Keratinocyte (primary cell): ENCODE measurements at regions not wholly inside any gene's neighbourhood (a gene's known extent, or its start where the extent isn't known, plus 50 kb on each side); places are given as distances from the start of the nearest gene placed in this dataset.

Experiments used
- DNase-seq: peaks from one replicate; pipeline ENCODE4 v3.0.0-alpha.2; 2011; ENCODE audit warnings: low read depth, missing footprints, low spot score
- FAIRE-seq: peaks from 2 replicates; lab custom pipeline; 2011; peaks lifted over from hg19 to GRCh38; lab: Jason Lieb, UNC
- H2AFZ ChIP-seq: 2 replicates; pipeline ENCODE4 v1.6.0; 2012; ENCODE audit warnings: low read length, control low read depth, inconsistent platforms; ENCODE audit not compliant: control insufficient read depth
- H3K27ac ChIP-seq: 2 replicates; pipeline ENCODE4 v1.5.1; 2011; ENCODE audit warnings: low read length; ENCODE audit not compliant: control insufficient read depth, insufficient read depth
- H3K27me3 ChIP-seq: 3 replicates; pipeline ENCODE4 v1.6.0; 2011; ENCODE audit warnings: low read length; ENCODE audit not compliant: control insufficient read depth, insufficient read depth; ENCODE audit errors: extremely low read depth
- H3K36me3 ChIP-seq, 2 experiments: 2 replicates in 1 of 2; 3 replicates in 1 of 2; pipeline ENCODE4 v1.5.1; 2011; ENCODE audit warnings: low read length in 2 of 2, mild to moderate bottlenecking in 1 of 2; ENCODE audit not compliant: control insufficient read depth in 2 of 2, insufficient read depth in 2 of 2; ENCODE audit errors: extremely low read depth in 1 of 2
- H3K4me1 ChIP-seq: 3 replicates; pipeline ENCODE4 v1.5.1; 2011; ENCODE audit warnings: low read length; ENCODE audit not compliant: control insufficient read depth, insufficient read depth; ENCODE audit errors: extremely low read depth
- H3K4me2 ChIP-seq: 3 replicates; pipeline ENCODE4 v1.6.0; 2011; ENCODE audit warnings: low read depth, low read length; ENCODE audit not compliant: control insufficient read depth, insufficient read depth; ENCODE audit errors: extremely low read depth
- H3K4me3 ChIP-seq, 3 experiments: fragments of 200-600 bp in 1 of 3; sonication (generic) in 1 of 3; 2 replicates in 2 of 3; 3 replicates in 1 of 3; pipeline ENCODE4 v1.5.1; 2011 to 2016; ENCODE audit warnings: low read length in 3 of 3, mild to moderate bottlenecking in 3 of 3, control low read depth in 2 of 3, inconsistent platforms in 1 of 3, low read depth in 1 of 3, mixed read lengths in 1 of 3, mixed run types in 1 of 3, moderate library complexity in 1 of 3; ENCODE audit not compliant: control insufficient read depth in 2 of 3, insufficient read depth in 2 of 3; ENCODE audit errors: extremely low read depth in 1 of 3
- H3K79me2 ChIP-seq: 2 replicates; pipeline ENCODE4 v1.6.0; 2012; ENCODE audit warnings: low read length; ENCODE audit not compliant: control insufficient read depth, insufficient read depth
- H3K9ac ChIP-seq: 3 replicates; pipeline ENCODE4 v1.6.0; 2011; ENCODE audit warnings: low read length; ENCODE audit not compliant: control insufficient read depth, insufficient read depth; ENCODE audit errors: extremely low read depth
- H3K9me1 ChIP-seq: 3 replicates; pipeline ENCODE4 v1.6.0; 2011; ENCODE audit warnings: low read length; ENCODE audit not compliant: control insufficient read depth, insufficient read depth; ENCODE audit errors: extremely low read depth
- H3K9me3 ChIP-seq: 2 replicates; pipeline ENCODE4 v1.5.1; 2012; ENCODE audit warnings: low read depth, low read length; ENCODE audit not compliant: control insufficient read depth
- H4K20me1 ChIP-seq: 3 replicates; pipeline ENCODE4 v1.6.0; 2011; ENCODE audit warnings: low read length; ENCODE audit not compliant: control insufficient read depth, insufficient read depth; ENCODE audit errors: extremely low read depth
- CTCF ChIP-seq, 3 experiments: IDR thresholded peaks in 1 of 3; conservative IDR thresholded peaks in 1 of 3; optimal IDR thresholded peaks in 1 of 3; 2 replicates in 2 of 3; 3 replicates in 1 of 3; pipeline versions ENCODE3 to v1.5.1; 2011; ENCODE audit warnings: low read length in 3 of 3, mild to moderate bottlenecking in 3 of 3, moderate library complexity in 2 of 3, control low read depth in 1 of 3, inconsistent platforms in 1 of 3; ENCODE audit not compliant: insufficient read depth in 2 of 3; ENCODE audit errors: extremely low read depth in 1 of 3
- EZH2 ChIP-seq: IDR thresholded peaks from one replicate; pipeline ENCODE4 v1.6.1; 2012; ENCODE audit warnings: inconsistent platforms, mild to moderate bottlenecking, low read length, moderate library complexity
- dilution Hi-C: fragments of 300-500 bp; cut with MboI; formaldehyde crosslinking; loops from one replicate; pipeline ENCODE4 v1.7.0; 2020; ENCODE audit warnings: low sequenced_read_pairs; ENCODE audit not compliant: extremely low pct_ligation_motif_present

DNA sequence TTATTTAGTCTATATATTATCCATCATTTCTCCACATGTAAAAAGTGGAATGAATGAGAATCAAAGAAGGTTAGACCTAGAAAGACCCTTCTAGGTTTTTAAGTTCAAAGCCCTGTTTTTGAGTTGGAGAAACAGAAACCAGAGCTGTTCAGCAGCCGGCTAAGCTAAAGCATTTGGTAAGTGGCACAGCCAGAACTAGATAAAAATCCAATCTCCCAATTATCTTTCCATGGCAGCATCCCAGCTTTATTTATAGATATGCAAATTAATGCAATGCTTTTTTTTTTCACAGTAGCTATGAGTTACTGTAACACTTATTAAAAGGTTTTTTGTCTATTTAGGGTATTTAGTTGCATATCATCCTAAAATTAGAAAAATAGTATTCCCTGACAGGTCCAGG lies 85.1 kb downstream of the NIBAN1 start:
- H3K9me3 ChIP-seq, result no peaks in the 10 kb centered on the region
- no peak for DNase-seq
- FAIRE-seq, result no peak
- H3K9me1 ChIP-seq, result no peaks in the 10 kb centered on the region
- no peaks in the 10 kb centered on the region for H3K36me3 ChIP-seq
- H3K4me2 ChIP-seq, result no peak overlapping the region
- H3K27me3 ChIP-seq, result no peaks in the 10 kb centered on the region
- peaks cover 38% of the 10 kb centered on the region for H3K4me1 ChIP-seq
- TF ChIP-seq CTCF (optimal IDR thresholded peaks at IDR 0.05 in 1 of 3, IDR thresholded peaks at IDR 0.05 in 1 of 3, conservative IDR thresholded peaks at IDR 0.05 in 1 of 3; ENCODE audit: extremely low read depth in 1 of 3, insufficient read depth in 2 of 3, low read length in 3 of 3), result no peak
- no peak for TF ChIP-seq EZH2
- dilution Hi-C loops, result no loop called here
- no peak overlapping the region for H2AFZ ChIP-seq
- no peak overlapping the region for H3K9ac ChIP-seq
- H3K4me3 ChIP-seq, result no peak overlapping the region
- no peaks in the 10 kb centered on the region for H3K79me2 ChIP-seq
- no peaks in the 10 kb centered on the region for H4K20me1 ChIP-seq
- no peak overlapping the region for H3K27ac ChIP-seq

- no peak for TF ChIP-seq EZH2
- TF ChIP-seq CTCF (optimal IDR thresholded peaks at IDR 0.05 in 1 of 3, IDR thresholded peaks at IDR 0.05 in 1 of 3, conservative IDR thresholded peaks at IDR 0.05 in 1 of 3; ENCODE audit: extremely low read depth in 1 of 3, insufficient read depth in 2 of 3, low read length in 3 of 3), result no peak
- no peak overlapping the region for H3K4me3 ChIP-seq
- no peak overlapping the region for H3K27ac ChIP-seq
- H3K4me1 ChIP-seq, result peaks cover 38% of the 10 kb centered on the region
- no peaks in the 10 kb centered on the region for H3K36me3 ChIP-seq
- H3K4me2 ChIP-seq, result no peak overlapping the region
- no peak for DNase-seq
- no peaks in the 10 kb centered on the region for H3K27me3 ChIP-seq
- no peaks in the 10 kb centered on the region for H3K9me1 ChIP-seq
- dilution Hi-C loops, result no loop called here
- H3K9me3 ChIP-seq, result no peaks in the 10 kb centered on the region
- H4K20me1 ChIP-seq, result no peaks in the 10 kb centered on the region
- H3K9ac ChIP-seq, result no peak overlapping the region
- FAIRE-seq, result no peak
- H3K79me2 ChIP-seq, result no peaks in the 10 kb centered on the region
- no peak overlapping the region for H2AFZ ChIP-seq
These were observed 85.8 kb downstream of the NIBAN1 start for GRCh38 chr1:184888505-184888904.
